GM18907 (cell line): ENCODE measurements at regions not wholly inside any gene's neighbourhood (a gene's known extent, or its start where the extent isn't known, plus 50 kb on each side); places are given as distances from the start of the nearest gene placed in this dataset.
A peak's percentile ranks its signal among the peaks of the same experiment; 100 is the strongest.

Source experiments
- ATAC-seq: cut with Tn5 transposase; IDR thresholded peaks from one replicate; pipeline ENCODE4 v1.9.1; 2021; ENCODE audit warnings: mild to moderate bottlenecking, moderate library complexity; ENCODE audit not compliant: unreplicated experiment

- ATAC-seq: no peak
Measured at GRCh38 chr4:135344492-135344891, 1142.9 kb upstream of the PABPC4L start.

GRCh38 chr4:135338181-135338580 lies 1136.6 kb upstream of the PABPC4L start:
- no peak for ATAC-seq

- no peak for ATAC-seq
Measured at GRCh38 chr4:135325264-135325663, 1123.7 kb upstream of the PABPC4L start.

GRCh38 chr4:135319685-135320084 lies 1118.1 kb upstream of the PABPC4L start:
- ATAC-seq: no peak

- no peak for ATAC-seq
Measured at GRCh38 chr4:135316266-135316779, 1114.7 kb upstream of the PABPC4L start.

GRCh38 chr4:135290136-135290535 lies 1088.5 kb upstream of the PABPC4L start:
- no peak for ATAC-seq

GRCh38 chr4:135283934-135284333 lies 1082.3 kb upstream of the PABPC4L start:
- ATAC-seq: no peak

GRCh38 chr4:135282676-135283075 lies 1081.1 kb upstream of the PABPC4L start:
- no peak for ATAC-seq

GRCh38 chr4:135281230-135281629 lies 1079.6 kb upstream of the PABPC4L start:
- ATAC-seq: no peak

GRCh38 chr4:135277980-135278315 lies 1076.4 kb upstream of the PABPC4L start:
- ATAC-seq: no peak

- ATAC-seq: no peak
Measured at GRCh38 chr4:135277068-135277979, 1075.7 kb upstream of the PABPC4L start.

- ATAC-seq: no peak
Measured at GRCh38 chr4:135274416-135274815, 1072.8 kb upstream of the PABPC4L start.

GRCh38 chr4:135269125-135269890 lies 1067.7 kb upstream of the PABPC4L start:
- peak; percentile 79 for ATAC-seq

GRCh38 chr4:135268369-135268768 lies 1066.8 kb upstream of the PABPC4L start:
- ATAC-seq: no peak

- ATAC-seq: no peak
Measured at GRCh38 chr4:135267148-135267865, 1065.7 kb upstream of the PABPC4L start.

GRCh38 chr4:135256111-135256510 lies 1054.5 kb upstream of the PABPC4L start:
- ATAC-seq: no peak

- ATAC-seq: no peak
Measured at GRCh38 chr4:135250040-135250439, 1048.5 kb upstream of the PABPC4L start.

GRCh38 chr4:135249024-135249423 lies 1047.4 kb upstream of the PABPC4L start:
- ATAC-seq: no peak

- no peak for ATAC-seq
Measured at GRCh38 chr4:135244696-135245095, 1043.1 kb upstream of the PABPC4L start.

GRCh38 chr4:135244056-135244455 lies 1042.5 kb upstream of the PABPC4L start:
- ATAC-seq: no peak

- ATAC-seq: no peak
Measured at GRCh38 chr4:135240796-135241195, 1039.2 kb upstream of the PABPC4L start.
